CD4-positive, alpha-beta T cell treated with Interleukin-2 at 100 ng/mL for 4 hours (primary cell): ENCODE measurements at regions not wholly inside any gene's neighbourhood (a gene's known extent, or its start where the extent isn't known, plus 50 kb on each side); places are given as distances from the start of the nearest gene placed in this dataset.
"Not testable (repeated sequence)": the region's sequence is repeated elsewhere in the genome, so short reads cannot be mapped to it uniquely, and the experiment has no call there.

ENCODE experiments used
- DNase-seq: peaks from one replicate; pipeline ENCODE4 v3.0.0-alpha.2; 2020; ENCODE audit warnings: low spot score

GRCh38 chr10:62996925-62997324 lies 136.2 kb upstream of the NRBF2 start:
- DNase-seq, result no peak

DNA sequence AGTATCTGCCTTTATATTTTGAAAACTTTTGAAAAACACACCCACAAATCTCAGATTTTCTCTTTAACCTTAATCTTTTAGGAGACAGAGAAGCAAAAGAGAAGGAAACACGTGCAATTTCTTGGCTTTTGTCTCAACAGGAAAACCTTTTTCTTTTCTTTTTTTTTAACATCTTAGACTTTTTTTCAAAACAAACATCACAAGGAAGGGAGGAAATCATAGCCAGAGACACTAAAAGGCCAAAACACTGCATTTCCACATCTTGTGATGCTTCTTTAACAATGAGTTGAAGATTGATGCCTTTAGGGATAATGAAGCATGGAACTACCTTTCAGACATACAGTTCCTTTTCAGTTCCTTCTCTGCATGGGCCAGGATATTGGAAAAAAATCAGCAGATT lies 136.6 kb upstream of the NRBF2 start:
- DNase-seq, result no peak

DNA sequence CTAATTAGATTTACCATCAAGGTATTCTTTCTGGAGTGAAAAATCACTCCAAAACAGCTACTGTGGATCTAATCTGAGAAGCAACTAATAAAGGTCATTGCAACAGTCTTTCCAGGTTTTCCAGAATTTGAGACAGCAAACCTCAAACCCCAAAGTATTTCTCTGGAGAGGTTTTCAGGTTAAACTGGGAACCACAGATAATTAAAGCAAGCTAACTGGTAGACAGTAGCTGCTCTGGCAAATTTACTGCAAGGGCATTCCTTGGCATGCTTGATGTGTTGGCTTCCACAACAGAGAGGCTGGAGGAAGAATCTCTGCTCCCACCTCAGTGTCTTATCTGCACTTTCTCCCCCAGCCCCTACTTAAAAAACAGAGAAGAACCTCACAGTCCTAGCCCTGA lies 140.0 kb upstream of the NRBF2 start:
- DNase-seq, result no peak

GRCh38 chr10:62992145-62992721 lies 140.9 kb upstream of the NRBF2 start:
- no peak for DNase-seq

- no peak for DNase-seq
Observed at GRCh38 chr10:62990126-62990525, 143.0 kb upstream of the NRBF2 start.

DNA sequence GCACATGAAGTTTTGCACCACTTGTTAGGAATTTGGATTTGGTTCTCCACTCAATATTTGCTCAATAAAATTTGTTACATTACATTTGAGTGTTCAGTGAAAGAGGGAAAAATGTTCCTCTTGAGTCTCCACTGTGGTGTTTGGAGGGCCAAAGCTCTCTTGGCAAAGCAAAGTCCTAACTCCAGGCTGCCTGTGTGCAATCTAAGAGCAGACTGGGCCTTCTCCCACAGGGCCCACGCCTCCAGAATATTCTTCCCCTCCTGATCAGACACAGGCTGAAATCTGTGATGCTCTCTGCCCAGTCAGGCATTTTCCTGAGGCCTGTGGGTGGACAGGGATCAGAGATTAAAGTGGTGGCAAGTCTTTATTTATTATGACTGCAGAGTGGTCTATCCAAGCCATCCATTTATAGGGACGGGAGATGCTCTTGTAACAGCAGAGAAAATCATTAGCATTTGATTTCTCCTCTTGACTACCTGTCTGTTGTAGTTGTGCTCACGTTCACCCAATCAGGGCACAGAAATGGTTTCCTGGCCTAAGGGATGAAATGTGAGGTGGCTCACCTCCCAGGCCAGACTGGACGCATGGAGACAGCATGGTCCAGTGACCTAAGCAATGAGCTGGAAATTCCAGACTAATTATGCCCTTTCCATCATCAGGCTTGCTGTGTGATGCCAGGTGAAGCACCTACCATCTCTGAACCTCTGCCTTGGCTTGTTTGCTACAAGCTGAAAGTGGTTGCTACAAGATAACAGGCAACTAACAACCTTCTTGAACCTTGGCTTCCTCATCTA lies 147.1 kb upstream of the NRBF2 start:
- DNase-seq, result no peak

GRCh38 chr10:62981096-62981495 lies 152.0 kb upstream of the NRBF2 start:
- DNase-seq, result no peak

DNA sequence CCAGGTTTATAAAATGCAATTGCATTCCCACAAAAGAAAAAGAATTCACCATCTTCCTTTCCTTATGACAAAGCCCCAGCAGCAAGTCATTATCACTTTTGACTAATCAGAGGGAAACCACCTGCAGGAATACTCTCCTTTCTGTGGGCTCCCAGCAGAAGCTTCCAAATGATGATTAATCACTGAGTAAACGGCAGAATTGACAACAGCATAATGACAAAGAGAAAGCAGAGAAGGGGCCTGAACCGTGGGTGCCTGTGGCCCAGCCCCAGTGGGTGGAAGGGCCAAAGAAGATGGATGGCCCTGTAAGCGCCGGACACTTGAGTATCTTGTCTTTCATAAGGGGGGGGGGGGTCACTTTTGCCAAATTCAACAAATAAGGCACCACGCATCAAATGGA lies 152.4 kb upstream of the NRBF2 start:
- DNase-seq, result no peak

GRCh38 chr10:62979921-62980320 lies 153.2 kb upstream of the NRBF2 start:
- DNase-seq, result no peak

DNA sequence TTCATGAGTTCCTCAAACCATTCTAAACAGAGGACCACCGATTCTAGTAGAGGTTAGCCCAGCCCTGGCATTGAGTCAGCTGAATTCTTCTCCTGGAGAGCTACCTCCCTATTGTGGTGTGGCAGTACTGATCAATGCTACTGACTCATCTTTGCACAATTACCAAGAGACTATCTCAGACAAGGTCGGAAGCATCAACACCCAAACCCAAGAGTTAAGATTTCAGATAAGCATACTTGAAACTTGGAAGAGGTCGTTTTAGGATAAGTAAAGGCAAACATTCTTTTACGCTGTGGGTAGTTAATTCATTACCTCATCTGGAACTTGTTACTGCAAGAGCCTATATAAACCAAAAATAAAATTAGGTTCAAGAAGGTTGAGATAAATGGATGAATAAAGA lies 154.6 kb upstream of the NRBF2 start:
- no peak for DNase-seq

GRCh38 chr10:62974795-62975194 lies 158.3 kb upstream of the NRBF2 start:
- DNase-seq, result not testable (repeated sequence)

GRCh38 chr10:62972103-62972502 lies 155.9 kb upstream of the EGR2 start:
- no peak for DNase-seq

DNA sequence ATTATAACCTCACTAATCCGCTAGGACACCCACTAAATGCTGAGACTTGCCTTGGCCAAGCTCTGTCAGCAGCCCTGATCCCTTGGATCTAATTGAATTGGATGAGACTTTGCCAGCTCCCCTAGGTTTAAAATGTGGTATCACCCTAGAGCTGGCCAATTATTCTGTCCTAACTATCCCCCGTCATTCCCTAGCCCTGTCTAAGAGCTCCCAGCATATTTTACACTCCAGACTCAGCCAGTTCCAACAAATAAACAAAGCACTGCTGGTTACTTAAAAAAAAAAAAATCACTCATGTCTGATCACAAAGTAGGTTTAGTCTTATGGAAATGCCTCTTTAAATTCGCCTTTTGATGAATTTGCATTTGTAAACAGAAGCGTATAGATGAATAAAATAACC lies 147.9 kb upstream of the EGR2 start:
- DNase-seq, result no peak

DNA sequence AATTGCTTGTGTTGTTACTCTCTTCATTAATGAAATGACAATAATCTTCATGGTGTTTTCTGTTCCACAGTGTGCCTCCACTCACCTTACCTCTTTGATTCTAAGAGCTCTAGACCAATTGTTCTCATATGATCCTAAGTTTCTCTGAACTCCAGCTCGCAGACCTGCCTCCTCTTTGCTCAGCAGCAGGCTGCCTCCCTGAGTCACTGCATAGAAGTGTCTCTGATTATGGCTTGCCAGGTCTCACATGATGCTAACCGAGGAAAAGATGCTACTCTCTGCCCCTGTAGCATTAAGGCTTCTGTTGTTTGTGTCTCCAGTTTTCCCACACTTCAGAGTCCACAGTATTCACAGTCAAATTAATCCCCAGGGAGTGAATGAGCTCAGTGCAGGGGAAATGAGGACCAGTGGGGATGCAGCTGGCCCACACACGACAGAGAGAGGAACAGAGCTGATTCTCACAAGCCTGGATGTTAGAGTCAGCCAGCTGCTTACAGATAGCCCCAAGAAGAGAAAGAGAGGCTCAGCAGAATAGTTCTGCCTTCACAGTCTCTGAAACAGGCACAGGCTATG lies 145.9 kb upstream of the EGR2 start:
- DNase-seq, result no peak

DNA sequence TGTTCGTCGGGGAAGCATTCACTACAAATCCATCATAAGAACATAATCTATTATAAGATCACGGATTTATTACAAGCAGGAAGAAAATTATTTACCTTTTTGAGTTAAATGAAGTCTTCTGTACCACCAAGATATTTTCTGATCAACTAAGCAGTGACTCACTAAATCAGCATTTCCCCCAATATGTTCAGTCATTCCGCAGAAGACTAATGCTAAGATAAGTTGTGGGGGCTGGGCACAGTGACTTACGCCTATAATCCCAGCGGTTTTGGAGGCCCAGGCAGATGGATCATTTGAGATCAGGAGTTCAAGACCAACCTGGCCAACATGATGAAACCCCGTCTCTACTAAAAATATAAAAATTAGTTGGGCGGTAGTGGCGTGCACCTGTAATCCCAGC lies 144.2 kb upstream of the EGR2 start:
- DNase-seq, result no peak

DNA sequence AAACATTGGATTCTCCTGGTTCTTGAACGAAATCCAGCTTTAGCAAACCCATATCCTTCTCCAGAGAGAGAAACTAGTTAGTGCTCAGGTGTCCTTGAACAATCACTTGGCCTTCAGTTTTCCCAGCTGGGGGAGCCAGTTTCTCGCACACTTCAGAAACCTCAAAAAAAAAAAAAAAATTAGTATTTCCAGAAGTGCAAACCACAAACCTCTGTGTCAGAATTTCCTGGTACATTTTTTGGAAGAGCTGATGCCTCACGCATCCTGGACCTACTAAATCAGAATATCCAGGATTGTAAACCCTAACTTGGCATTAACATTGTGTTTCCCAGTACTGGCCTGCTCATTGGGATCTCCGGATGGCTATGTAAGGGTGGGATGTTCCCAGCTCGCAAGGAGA lies 143.4 kb upstream of the EGR2 start:
- no peak for DNase-seq

DNA sequence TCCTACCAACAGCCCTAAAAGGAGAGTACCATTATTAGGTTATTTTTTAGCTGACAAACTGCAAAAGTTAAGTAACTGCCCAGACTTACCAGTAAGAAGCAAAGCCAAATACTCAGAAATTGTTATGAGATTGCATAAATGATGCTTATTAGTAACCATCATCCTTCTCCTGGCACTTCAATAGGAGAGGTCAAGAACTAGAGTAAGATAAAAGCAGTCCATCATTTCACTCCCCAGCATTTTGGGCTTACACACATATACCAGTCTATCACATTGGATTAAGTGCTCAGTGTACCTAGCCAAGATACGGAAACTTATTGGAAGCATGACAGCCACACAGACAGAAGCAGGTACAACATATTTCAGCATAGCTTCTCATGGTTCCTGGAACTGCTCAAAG lies 142.8 kb upstream of the EGR2 start:
- DNase-seq, result no peak

GRCh38 chr10:62946278-62946677 lies 130.1 kb upstream of the EGR2 start:
- DNase-seq, result no peak

- no peak for DNase-seq
Observed at GRCh38 chr10:62939698-62940097, 123.5 kb upstream of the EGR2 start.

DNA sequence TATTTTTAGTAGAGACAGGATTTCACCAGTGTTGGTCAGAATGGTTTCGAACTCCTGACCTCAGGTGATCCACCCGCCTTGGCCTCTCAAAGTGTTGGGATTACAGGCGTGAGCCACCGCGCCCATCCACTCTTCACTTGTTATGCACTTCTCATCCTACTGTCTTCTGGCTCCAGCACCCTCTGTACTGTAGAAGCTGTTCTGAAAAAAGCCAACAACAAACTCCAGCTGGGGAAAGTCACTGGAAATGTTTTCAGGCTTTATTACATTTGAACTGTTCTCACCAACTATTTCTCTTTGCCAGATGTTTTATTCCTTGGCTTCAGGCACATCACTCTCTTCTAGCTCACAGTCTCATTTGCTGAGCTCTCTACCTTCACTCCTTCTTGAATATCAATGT lies 122.5 kb upstream of the EGR2 start:
- DNase-seq, result no peak

DNA sequence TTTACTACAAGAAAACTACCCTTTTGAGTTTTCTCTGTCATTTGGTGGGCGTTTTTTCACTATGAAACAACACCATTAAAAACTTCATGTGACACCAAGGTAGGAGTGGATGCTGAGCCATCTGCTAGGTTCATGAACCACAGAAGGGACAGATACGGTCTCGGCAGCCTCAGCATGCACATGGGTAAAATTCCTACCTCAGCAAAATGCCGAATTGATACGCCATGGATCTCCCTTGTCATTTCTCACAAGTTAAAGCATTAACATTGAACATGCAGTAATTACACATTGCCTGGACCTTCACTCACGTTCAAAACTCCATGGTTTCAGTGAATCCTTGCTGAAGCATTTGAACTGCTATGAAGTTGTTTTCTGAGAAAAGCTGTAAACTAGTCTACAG lies 121.5 kb upstream of the EGR2 start:
- DNase-seq, result no peak

- DNase-seq, result no peak
Observed at GRCh38 chr10:62935022-62935421, 118.9 kb upstream of the EGR2 start.

DNA sequence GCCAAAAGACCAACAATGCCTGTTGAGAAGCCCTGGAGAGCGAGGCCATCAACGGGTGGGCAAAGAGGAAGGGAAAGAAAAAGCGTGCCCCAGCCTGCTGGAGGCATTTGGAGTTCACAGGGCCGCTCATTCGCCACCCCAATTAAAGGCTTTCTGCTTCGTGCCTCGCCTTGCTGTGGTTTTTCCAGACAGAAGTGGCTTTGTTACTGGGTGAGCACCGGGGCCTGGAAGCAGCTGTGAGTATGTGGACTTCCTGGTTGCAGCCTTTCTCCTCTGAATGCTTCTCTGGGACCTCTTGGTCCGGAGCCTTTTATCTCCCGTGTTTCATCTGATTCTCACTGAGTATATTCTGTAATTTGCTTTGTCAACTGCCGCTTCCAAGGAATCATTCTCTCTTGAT lies 118.1 kb upstream of the EGR2 start:
- DNase-seq, result no peak

GRCh38 chr10:62928763-62929162 lies 112.6 kb upstream of the EGR2 start:
- DNase-seq, result not testable (repeated sequence)
